Body of pancreas (tissue), 4 donors: ENCODE measurements at regions not wholly inside any gene's neighbourhood (a gene's known extent, or its start where the extent isn't known, plus 50 kb on each side); places are given as distances from the start of the nearest gene placed in this dataset.

Source experiments
- POLR2A ChIP-seq, 3 donors: fragments of 450-650 bp; IDR thresholded peaks; one replicate each; pipeline ENCODE4 v1.6.1; 2016; ENCODE audit warnings: antibody characterized with exemption in 3 of 3, mild to moderate bottlenecking in 2 of 3
- TF ChIP-seq, protein P1 (sequence below), 7 experiments: fragments of 450-650 bp in 4 of 7; fragments of 200-600 bp in 3 of 7; sonication (generic) in 3 of 7; IDR thresholded peaks; one replicate each; pipeline ENCODE4 v1.5.1; 2016 to 2019; ENCODE audit warnings: antibody characterized with exemption in 7 of 7

DNA sequence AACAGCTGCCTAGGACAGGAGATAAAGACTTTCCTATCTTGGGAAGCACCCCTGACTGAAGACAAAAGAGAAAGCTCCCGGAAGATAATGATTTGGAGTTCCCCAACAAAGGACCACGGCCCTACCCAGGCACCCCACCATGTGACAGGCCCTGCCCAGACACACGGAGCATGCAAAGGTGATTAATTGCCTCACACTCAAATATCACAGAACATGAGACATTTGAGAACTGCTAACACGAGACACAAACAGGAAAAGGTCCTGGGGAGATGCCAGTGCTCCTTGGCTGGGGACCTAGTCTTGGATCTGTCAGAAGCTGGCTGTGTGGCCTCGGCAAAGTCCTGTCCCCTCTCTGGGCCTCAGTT is 82.5 kb upstream of the PTPN1 start:
- TF ChIP-seq POLR2A (IDR thresholded peaks at IDR 0.05): no peak
- TF ChIP-seq, protein P1, sequence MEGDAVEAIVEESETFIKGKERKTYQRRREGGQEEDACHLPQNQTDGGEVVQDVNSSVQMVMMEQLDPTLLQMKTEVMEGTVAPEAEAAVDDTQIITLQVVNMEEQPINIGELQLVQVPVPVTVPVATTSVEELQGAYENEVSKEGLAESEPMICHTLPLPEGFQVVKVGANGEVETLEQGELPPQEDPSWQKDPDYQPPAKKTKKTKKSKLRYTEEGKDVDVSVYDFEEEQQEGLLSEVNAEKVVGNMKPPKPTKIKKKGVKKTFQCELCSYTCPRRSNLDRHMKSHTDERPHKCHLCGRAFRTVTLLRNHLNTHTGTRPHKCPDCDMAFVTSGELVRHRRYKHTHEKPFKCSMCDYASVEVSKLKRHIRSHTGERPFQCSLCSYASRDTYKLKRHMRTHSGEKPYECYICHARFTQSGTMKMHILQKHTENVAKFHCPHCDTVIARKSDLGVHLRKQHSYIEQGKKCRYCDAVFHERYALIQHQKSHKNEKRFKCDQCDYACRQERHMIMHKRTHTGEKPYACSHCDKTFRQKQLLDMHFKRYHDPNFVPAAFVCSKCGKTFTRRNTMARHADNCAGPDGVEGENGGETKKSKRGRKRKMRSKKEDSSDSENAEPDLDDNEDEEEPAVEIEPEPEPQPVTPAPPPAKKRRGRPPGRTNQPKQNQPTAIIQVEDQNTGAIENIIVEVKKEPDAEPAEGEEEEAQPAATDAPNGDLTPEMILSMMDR (IDR thresholded peaks at IDR 0.05): no peak
